ENCODE measurements at regions not wholly inside any gene's neighbourhood (a gene's known extent, or its start where the extent isn't known, plus 50 kb on each side); places are given as distances from the start of the nearest gene placed in this dataset.

GRCh38 chr2:147260241-147260640, 584.6 kb upstream of the ACVR2A start:
- Histone ChIP-seq H3K36me3 (no peaks in the 10 kb centered on the region), H3K9me3 (ENCODE audit: severe bottlenecking) (no peaks in the 10 kb centered on the region), H3K4me3 (ENCODE audit: low read depth, low read length) (no peak overlapping the region), H3K27ac (no peak overlapping the region), H3K27me3 (ENCODE audit: insufficient read depth, low read depth, severe bottlenecking) (no peaks in the 10 kb centered on the region)
- no peak for DNase-seq
- no peak for TF ChIP-seq CTCF (IDR thresholded peaks at IDR 0.05; ENCODE audit: low read depth, low read length)

GRCh38 chr2:147255812-147256211, 589.0 kb upstream of the ACVR2A start:
- no peaks in the 10 kb centered on the region for H3K36me3 ChIP-seq
- no peak for DNase-seq
- no peak overlapping the region for H3K27ac ChIP-seq
- H3K27me3 ChIP-seq (ENCODE audit: insufficient read depth, low read depth, severe bottlenecking): no peaks in the 10 kb centered on the region
- no peak overlapping the region for H3K4me3 ChIP-seq (ENCODE audit: low read depth, low read length)
- TF ChIP-seq CTCF (IDR thresholded peaks at IDR 0.05; ENCODE audit: low read depth, low read length): no peak
- no peaks in the 10 kb centered on the region for H3K9me3 ChIP-seq (ENCODE audit: severe bottlenecking)

GRCh38 chr2:147250652-147251356, 594.0 kb upstream of the ACVR2A start:
- H3K4me3 ChIP-seq (ENCODE audit: low read depth, low read length): no peak overlapping the region
- H3K27me3 ChIP-seq (ENCODE audit: insufficient read depth, low read depth, severe bottlenecking): no peaks in the 10 kb centered on the region
- H3K27ac ChIP-seq: no peak overlapping the region
- H3K9me3 ChIP-seq (ENCODE audit: severe bottlenecking): no peaks in the 10 kb centered on the region
- TF ChIP-seq CTCF (IDR thresholded peaks at IDR 0.05; ENCODE audit: low read depth, low read length): no peak
- H3K36me3 ChIP-seq: no peaks in the 10 kb centered on the region
- DNase-seq: no peak

- H3K36me3 ChIP-seq: no peaks in the 10 kb centered on the region
- H3K27me3 ChIP-seq (ENCODE audit: insufficient read depth, low read depth, severe bottlenecking): no peaks in the 10 kb centered on the region
- H3K27ac ChIP-seq: no peak overlapping the region
- H3K9me3 ChIP-seq (ENCODE audit: severe bottlenecking): no peaks in the 10 kb centered on the region
- DNase-seq: no peak
- H3K4me3 ChIP-seq (ENCODE audit: low read depth, low read length): no peak overlapping the region
- no peak for TF ChIP-seq CTCF (IDR thresholded peaks at IDR 0.05; ENCODE audit: low read depth, low read length)
These were observed 597.1 kb upstream of the ACVR2A start for GRCh38 chr2:147247749-147248148.

GRCh38 chr2:147242445-147242844, 602.4 kb upstream of the ACVR2A start:
- no peak for DNase-seq
- Histone ChIP-seq H3K27me3 (ENCODE audit: insufficient read depth, low read depth, severe bottlenecking) (no peaks in the 10 kb centered on the region), H3K9me3 (ENCODE audit: severe bottlenecking) (no peaks in the 10 kb centered on the region), H3K27ac (no peak overlapping the region), H3K4me3 (ENCODE audit: low read depth, low read length) (no peak overlapping the region), H3K36me3 (no peaks in the 10 kb centered on the region)
- TF ChIP-seq CTCF (IDR thresholded peaks at IDR 0.05; ENCODE audit: low read depth, low read length): no peak

GRCh38 chr2:147236601-147237000, 608.2 kb upstream of the ACVR2A start:
- Histone ChIP-seq H3K4me3 (ENCODE audit: low read depth, low read length) (no peak overlapping the region), H3K36me3 (no peaks in the 10 kb centered on the region), H3K27ac (no peak overlapping the region), H3K27me3 (ENCODE audit: insufficient read depth, low read depth, severe bottlenecking) (no peaks in the 10 kb centered on the region), H3K9me3 (ENCODE audit: severe bottlenecking) (no peaks in the 10 kb centered on the region)
- no peak for TF ChIP-seq CTCF (IDR thresholded peaks at IDR 0.05; ENCODE audit: low read depth, low read length)
- no peak for DNase-seq

Measured in WERI-Rb-1 (cell line).